Thyroid gland (tissue), 4 donors: ENCODE measurements at regions not wholly inside any gene's neighbourhood (a gene's known extent, or its start where the extent isn't known, plus 50 kb on each side); places are given as distances from the start of the nearest gene placed in this dataset.

ENCODE experiments used
- DNase-seq, 2 donors: peaks; one replicate each; pipeline ENCODE4 v3.0.0-alpha.2; 2019
- H3K27ac ChIP-seq, 3 donors: fragments of 200-600 bp; sonication (generic); 1 replicate in 2 of 3; 2 replicates in 1 of 3; pipeline ENCODE4 v1.5.1; 2016 to 2019; ENCODE audit warnings: mild to moderate bottlenecking in 1 of 3, moderate library complexity in 1 of 3
- H3K27me3 ChIP-seq: fragments of 200-600 bp; sonication (generic); one replicate; pipeline ENCODE4 v1.5.1; 2019
- H3K36me3 ChIP-seq, 2 donors: fragments of 200-600 bp; sonication (generic); one replicate each; pipeline ENCODE4 v1.5.1; 2016 to 2019
- H3K4me1 ChIP-seq, 2 donors: fragments of 200-600 bp; sonication (generic); one replicate each; pipeline ENCODE4 v1.5.1; 2017 to 2019
- H3K4me3 ChIP-seq, 3 donors: fragments of 200-600 bp; sonication (generic); replicated peaks in 1 of 3; 1 replicate in 2 of 3; 2 replicates in 1 of 3; pipeline ENCODE4 v1.5.1; 2016; ENCODE audit warnings: mild to moderate bottlenecking in 1 of 3
- H3K9me3 ChIP-seq: fragments of 200-600 bp; sonication (generic); one replicate; pipeline ENCODE4 v1.5.1; 2017
- POLR2A ChIP-seq, 2 donors: fragments of 450-650 bp; IDR thresholded peaks; one replicate each; pipeline ENCODE4 v1.6.1; 2017; ENCODE audit warnings: antibody characterized with exemption in 2 of 2, mild to moderate bottlenecking in 2 of 2, moderate library complexity in 1 of 2
- WGBS, 2 donors: methylation state at CpG; one replicate each; pipeline ENCODE4 v1.1.5; 2017; 5-methylcytosine and 5-hydroxymethylcytosine counted together
- intact Hi-C: fragments of 100-400 bp; cut with DNase I; formaldehyde crosslinking; loops from one replicate; pipeline ENCODE4 v1.15.1; 2023
- TF ChIP-seq, protein P1 (sequence below), 6 experiments: fragments of 200-600 bp in 3 of 6; fragments of 450-650 bp in 3 of 6; sonication (generic) in 3 of 6; IDR thresholded peaks; one replicate each; pipeline ENCODE4 v1.5.1; 2016 to 2019; ENCODE audit warnings: antibody characterized with exemption in 6 of 6, mild to moderate bottlenecking in 2 of 6, inconsistent platforms in 1 of 6, moderate library complexity in 1 of 6

DNA sequence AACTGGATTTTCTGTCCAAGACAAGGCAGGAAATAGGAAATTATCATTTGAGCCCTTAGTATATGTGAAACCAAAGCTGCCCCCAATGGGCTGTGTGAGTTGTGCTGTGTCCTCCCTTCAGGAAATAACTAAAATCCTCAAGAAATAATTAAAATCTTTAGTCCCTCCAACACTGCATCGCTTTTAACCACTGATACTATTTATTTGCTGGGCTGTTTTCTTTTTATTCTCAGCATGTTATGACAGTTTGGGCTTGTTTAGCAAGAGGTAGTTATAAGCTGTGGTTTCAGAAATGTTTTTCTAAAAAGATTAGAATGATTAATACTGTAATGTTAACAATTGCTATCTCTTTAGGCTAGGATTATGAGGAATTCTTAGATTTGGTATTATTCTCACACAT is 187.0 kb upstream of the KCNN2 start:
- TF ChIP-seq, protein P1, sequence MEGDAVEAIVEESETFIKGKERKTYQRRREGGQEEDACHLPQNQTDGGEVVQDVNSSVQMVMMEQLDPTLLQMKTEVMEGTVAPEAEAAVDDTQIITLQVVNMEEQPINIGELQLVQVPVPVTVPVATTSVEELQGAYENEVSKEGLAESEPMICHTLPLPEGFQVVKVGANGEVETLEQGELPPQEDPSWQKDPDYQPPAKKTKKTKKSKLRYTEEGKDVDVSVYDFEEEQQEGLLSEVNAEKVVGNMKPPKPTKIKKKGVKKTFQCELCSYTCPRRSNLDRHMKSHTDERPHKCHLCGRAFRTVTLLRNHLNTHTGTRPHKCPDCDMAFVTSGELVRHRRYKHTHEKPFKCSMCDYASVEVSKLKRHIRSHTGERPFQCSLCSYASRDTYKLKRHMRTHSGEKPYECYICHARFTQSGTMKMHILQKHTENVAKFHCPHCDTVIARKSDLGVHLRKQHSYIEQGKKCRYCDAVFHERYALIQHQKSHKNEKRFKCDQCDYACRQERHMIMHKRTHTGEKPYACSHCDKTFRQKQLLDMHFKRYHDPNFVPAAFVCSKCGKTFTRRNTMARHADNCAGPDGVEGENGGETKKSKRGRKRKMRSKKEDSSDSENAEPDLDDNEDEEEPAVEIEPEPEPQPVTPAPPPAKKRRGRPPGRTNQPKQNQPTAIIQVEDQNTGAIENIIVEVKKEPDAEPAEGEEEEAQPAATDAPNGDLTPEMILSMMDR (IDR thresholded peaks at IDR 0.05), result no peak
- TF ChIP-seq POLR2A (IDR thresholded peaks at IDR 0.05), result no peak
- DNase-seq, result no peak
- Histone ChIP-seq H3K27me3 (no peaks in the 10 kb centered on the region), H3K36me3 (no peaks in the 10 kb centered on the region), H3K9me3 (no peaks in the 10 kb centered on the region), H3K27ac (no peak overlapping the region), H3K4me1 (no peaks in the 10 kb centered on the region), H3K4me3 (no peak overlapping the region)
- intact Hi-C loops, result no loop called here
- 63 to 80% methylated on average over 1 of the region's 1 CpG for WGBS, 2 donors

DNA sequence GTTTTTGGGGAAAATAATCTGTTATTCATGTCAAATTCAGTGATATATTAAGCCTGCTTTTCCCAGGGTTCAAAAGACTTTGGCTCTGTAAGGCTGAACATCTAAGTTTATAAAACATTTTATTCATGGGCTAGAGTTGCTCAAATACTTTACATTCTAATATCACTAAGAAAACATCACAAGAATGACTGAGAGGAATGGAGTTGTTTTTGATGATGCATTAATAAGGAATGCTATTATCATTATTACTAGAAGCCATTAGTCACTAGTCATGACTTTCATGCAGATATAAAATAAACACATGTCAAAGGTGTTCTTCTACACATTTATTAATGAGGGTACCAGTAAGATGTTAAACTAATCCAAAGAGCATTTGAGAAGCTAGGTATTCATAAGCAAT is 185.5 kb upstream of the KCNN2 start:
- TF ChIP-seq, protein P1 (IDR thresholded peaks at IDR 0.05), result no peak
- no peak for TF ChIP-seq POLR2A (IDR thresholded peaks at IDR 0.05)
- Histone ChIP-seq H3K36me3 (no peaks in the 10 kb centered on the region), H3K27ac (no peak overlapping the region), H3K4me3 (no peak overlapping the region), H3K9me3 (no peaks in the 10 kb centered on the region), H3K27me3 (no peaks in the 10 kb centered on the region), H3K4me1 (no peaks in the 10 kb centered on the region)
- intact Hi-C loops, result no loop called here
- no peak for DNase-seq

DNA sequence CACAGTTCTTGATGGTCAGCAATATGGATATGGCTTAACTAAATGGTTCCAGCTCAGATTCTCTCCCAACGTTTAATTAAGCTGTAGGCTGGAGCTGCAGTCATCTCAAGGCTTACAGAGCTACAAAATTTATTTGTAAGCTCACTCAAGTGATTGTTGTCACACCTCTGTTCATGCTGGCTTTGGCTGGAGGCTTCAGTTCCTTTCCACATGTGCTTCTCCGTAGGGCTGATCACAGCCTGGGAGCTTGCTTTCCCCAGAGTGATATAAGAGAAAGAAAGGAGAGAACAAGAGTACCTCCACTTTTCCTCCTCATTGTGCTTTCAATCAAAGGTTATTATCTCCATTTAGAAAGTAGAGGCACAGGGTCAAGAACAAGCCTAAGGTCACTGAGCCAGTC is 182.7 kb upstream of the KCNN2 start:
- 58 to 73% methylated on average over 2 of the region's 2 CpGs for WGBS, 2 donors
- H3K9me3 ChIP-seq, result no peaks in the 10 kb centered on the region
- H3K27ac ChIP-seq, result no peak overlapping the region
- no peaks in the 10 kb centered on the region for H3K27me3 ChIP-seq
- no peak for DNase-seq
- H3K36me3 ChIP-seq, result no peaks in the 10 kb centered on the region
- no peaks in the 10 kb centered on the region for H3K4me1 ChIP-seq
- intact Hi-C loops, result no loop called here
- no peak overlapping the region for H3K4me3 ChIP-seq
- TF ChIP-seq POLR2A (IDR thresholded peaks at IDR 0.05), result no peak
- TF ChIP-seq, protein P1 (IDR thresholded peaks at IDR 0.05), result no peak

DNA sequence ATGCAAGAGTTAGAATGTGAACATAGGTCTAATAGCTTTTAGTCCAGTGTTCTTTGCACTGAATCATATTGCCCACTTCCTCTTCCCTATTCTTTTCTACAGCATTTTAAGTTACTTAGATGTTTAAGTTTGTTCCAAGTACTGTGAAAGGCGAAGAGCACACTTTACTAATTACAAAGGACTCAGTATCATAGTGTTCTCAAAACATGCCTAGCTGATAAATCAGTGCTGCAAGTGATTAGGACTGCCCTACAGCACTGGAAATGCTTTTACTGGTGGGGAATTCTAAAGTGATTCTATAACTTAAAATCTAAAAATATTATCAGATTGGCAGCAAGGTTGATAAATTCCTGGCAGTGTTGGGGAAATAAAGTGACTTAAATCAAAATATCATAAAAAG is 177.9 kb upstream of the KCNN2 start:
- Histone ChIP-seq H3K4me3 (no peak overlapping the region), H3K9me3 (no peaks in the 10 kb centered on the region), H3K27me3 (no peaks in the 10 kb centered on the region), H3K27ac (no peak overlapping the region), H3K36me3 (no peaks in the 10 kb centered on the region), H3K4me1 (no peaks in the 10 kb centered on the region)
- TF ChIP-seq, protein P1 (IDR thresholded peaks at IDR 0.05), result no peak
- TF ChIP-seq POLR2A (IDR thresholded peaks at IDR 0.05), result no peak
- intact Hi-C loops, result no loop called here
- 67 to 68% methylated on average over 1 of the region's 1 CpG for WGBS, 2 donors
- no peak for DNase-seq

DNA sequence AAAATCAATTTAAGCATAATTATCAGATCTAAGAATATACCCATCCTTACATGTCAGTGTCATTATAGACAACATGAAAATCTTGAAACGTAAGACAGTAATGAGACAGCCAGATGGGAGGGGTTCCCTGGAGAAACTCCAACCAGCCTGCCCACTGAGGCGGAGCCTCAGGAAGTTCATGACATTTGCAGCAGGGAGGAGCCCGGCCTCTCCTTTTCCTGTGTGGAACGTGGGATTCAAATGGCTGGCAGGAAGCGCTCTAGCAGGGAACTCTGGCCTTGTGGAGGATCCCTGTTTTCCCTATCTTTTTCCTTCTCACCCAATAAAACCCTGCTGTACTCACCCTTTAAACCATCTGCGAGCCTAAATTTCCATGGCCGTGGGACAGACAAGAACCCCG is 176.6 kb upstream of the KCNN2 start:
- TF ChIP-seq, protein P1 (IDR thresholded peaks at IDR 0.05), result no peak
- no peak for TF ChIP-seq POLR2A (IDR thresholded peaks at IDR 0.05)
- no peak for DNase-seq
- no peak overlapping the region for H3K27ac ChIP-seq
- H3K27me3 ChIP-seq, result no peaks in the 10 kb centered on the region
- WGBS, 2 donors, result 63 to 77% methylated on average over 8 of the region's 8 CpGs
- H3K9me3 ChIP-seq, result no peaks in the 10 kb centered on the region
- H3K36me3 ChIP-seq, result no peaks in the 10 kb centered on the region
- intact Hi-C loops, result no loop called here
- no peaks in the 10 kb centered on the region for H3K4me1 ChIP-seq
- H3K4me3 ChIP-seq, result no peak overlapping the region
